HG03025 (cell line): ENCODE measurements at regions not wholly inside any gene's neighbourhood (a gene's known extent, or its start where the extent isn't known, plus 50 kb on each side); places are given as distances from the start of the nearest gene placed in this dataset.

Experiments used
- ATAC-seq: cut with Tn5 transposase; IDR thresholded peaks from one replicate; pipeline ENCODE4 v1.9.1; 2021; ENCODE audit warnings: mild to moderate bottlenecking, moderate library complexity; ENCODE audit not compliant: unreplicated experiment, low FRiP score

GRCh38 chr3:104735691-104736090 is 631.0 kb upstream of the ALCAM start:
- no peak for ATAC-seq

DNA sequence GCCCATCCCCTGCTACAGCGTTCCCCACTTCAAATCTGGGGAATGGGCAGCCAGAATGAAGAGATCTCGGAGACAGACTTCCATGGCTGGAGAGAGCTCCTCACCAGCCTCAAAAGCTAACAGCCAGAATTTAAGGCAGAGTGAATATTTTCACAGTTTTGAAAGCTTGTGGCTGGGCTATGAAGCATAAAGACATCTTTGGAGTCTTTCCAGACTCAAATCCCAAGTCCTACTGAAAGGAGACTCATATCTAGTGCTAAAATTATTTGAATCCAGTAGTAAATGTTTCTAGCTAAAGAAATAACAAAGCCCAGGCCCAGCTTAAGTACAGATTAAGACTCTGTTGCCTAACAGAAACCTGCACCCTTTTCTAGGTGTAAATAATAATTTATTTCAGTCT is 628.4 kb upstream of the ALCAM start:
- no peak for ATAC-seq

DNA sequence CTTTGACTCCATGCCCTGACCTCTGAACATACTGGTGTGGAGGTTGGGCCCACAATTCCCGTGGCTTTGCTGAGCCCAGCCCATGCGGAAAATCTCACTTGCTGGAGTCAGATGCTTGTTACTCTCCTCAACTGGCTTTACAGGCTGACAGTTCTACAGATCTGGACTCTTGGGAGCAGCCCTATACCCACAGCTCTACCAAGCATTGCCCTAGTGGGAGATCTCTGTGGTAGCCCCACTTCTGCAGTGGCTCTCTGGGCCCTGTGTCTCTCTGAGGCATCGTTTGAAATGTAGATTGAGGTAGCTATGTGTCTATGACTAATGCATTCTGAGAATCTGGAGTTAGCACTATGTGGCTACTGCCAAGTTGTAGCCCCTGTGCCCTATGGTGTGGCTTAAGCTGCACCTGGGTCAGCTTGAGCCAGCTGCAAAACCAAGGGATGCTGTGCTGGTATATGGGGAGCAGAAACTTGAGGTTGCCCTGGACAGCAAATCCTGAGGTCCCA is 625.8 kb upstream of the ALCAM start:
- no peak for ATAC-seq

DNA sequence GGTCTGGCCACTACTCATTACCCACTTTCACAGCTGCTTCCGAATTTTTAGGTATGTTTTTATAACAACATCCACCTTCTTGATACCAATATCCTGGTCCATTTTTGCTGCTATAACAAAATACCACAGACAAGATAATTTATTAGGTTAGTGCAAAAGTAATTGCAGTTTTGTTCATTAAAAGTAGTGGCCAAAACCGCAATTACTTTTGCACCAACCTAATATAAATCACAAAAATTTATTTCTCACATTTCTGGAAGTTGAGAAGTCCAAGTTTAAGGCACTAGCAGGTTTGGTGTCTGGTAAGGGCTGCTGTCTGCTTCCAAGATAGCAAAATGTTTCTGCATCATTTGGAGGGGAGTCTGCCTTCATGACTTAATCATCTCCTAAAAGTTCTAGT is 624.7 kb upstream of the ALCAM start:
- no peak for ATAC-seq

- no peak for ATAC-seq
Measured at GRCh38 chr3:104745313-104745712, 621.4 kb upstream of the ALCAM start.

- no peak for ATAC-seq
Measured at GRCh38 chr3:104746056-104746455, 620.7 kb upstream of the ALCAM start.

- no peak for ATAC-seq
Measured at GRCh38 chr3:104750581-104750980, 616.1 kb upstream of the ALCAM start.

DNA sequence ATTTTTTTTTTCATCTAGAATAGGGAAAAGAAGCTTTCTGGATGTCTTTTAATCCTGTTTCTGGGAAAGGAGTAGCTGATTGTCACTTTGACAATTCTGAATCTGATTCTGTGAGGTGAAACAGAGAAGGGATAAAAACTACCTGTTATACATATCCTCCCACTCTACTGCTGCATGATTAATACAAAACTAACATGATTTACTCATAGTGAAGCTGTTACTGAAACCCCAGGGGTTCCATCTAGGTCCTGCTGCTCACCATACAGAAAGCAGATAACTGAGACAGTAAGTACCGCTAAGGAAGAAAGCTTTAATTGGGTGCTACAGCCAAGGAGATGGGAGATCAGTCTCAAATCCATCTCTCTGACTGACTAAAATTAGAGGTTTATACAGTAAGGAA is 610.9 kb upstream of the ALCAM start:
- ATAC-seq: no peak

GRCh38 chr3:104763007-104763406 is 603.7 kb upstream of the ALCAM start:
- no peak for ATAC-seq

DNA sequence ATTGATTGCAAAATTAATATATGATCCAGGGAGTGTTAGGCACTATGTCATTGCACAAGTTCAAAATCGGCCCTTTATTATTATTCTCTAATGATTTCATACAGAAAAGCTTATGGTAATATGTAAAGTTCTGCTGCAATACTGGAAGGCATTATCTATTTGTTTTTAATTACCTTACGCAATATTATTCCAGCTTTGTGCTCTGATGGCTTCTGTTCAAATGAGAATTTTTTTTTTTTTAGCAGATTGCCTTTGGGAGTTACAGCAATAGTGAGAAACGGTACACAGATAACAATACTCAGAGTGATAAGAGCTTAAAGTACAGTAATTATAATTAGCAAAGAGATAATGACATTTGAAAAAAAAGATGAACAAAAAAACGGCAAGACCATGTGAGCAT is 602.2 kb upstream of the ALCAM start:
- ATAC-seq: no peak

DNA sequence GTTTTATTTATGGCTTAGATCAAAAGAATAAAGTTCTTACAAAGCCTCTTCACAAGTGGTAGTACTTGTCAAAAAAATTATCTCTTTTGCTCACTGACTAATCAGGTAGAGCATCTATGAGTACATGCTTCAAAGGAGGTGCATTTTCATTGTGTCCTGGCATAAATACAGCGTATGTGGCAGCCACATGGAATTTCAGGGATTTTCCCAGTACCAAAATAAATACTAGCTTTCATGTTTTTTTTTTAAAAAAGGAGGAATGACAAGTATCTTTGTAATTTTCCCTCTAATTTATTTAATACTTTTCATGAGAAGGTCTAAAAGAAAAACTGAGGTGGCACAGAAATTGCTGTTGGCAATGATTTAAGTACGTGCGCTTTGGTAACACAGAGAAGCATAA is 597.8 kb upstream of the ALCAM start:
- no peak for ATAC-seq

DNA sequence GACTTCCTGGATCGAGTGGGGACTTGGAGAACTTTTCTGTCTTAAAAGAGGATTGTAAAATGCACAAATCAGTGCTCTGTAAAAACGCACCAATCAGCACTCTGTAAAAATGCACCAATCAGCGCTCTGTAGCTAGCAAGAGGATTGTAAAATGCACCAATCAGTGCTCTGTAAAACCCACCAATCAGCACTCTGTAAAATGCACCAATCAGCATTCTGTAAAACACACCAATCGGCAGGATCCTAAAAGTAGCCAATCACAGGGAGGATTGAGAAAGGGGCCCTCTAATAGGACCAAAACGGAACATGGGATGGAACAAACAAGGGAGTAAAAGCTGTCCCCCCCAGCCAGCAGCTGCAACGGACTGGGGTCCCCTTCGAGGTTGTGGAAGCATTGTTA is 587.4 kb upstream of the ALCAM start:
- ATAC-seq: no peak

- ATAC-seq: no peak
Measured at GRCh38 chr3:104781112-104781511, 585.6 kb upstream of the ALCAM start.

DNA sequence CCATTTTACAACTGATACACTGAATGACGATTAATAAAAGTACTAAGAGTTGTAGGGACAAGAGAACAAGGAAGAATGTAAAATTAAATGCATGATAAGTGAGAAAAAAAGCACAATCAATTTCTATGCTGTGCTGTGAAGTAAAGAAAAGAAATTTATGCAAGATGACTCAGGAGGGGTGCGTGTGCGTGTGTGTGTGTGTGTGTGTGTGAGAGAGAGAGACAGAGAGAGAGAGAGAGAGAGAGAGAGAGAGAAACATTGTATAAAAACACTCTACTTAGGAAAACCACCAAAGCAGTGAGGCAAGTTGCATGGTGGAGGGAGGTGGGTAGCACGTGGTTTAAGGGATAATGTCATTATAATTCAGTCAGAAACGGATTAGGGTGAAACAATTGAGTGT is 580.8 kb upstream of the ALCAM start:
- ATAC-seq: no peak

DNA sequence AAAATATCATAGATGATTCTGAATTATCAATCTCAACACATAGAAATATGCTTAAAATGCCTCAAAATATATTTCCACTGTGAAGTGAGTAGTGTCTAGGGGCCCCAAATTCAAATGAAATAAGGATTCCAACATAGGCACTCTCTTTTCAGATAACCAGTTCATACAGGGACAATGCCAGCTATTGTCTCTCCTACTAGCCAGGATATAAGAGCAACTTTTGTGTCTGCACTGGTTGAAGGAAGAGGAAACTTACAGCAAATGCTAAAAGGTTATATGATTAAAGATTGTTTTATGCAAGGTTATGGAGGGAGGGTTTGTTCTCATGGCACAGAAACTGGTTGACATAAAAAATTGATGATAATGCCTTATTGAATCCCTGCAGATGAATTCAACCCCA is 579.4 kb upstream of the ALCAM start:
- no peak for ATAC-seq

- ATAC-seq: no peak
Measured at GRCh38 chr3:104788807-104789206, 577.9 kb upstream of the ALCAM start.

- ATAC-seq: no peak
Measured at GRCh38 chr3:104791331-104791730, 575.4 kb upstream of the ALCAM start.

DNA sequence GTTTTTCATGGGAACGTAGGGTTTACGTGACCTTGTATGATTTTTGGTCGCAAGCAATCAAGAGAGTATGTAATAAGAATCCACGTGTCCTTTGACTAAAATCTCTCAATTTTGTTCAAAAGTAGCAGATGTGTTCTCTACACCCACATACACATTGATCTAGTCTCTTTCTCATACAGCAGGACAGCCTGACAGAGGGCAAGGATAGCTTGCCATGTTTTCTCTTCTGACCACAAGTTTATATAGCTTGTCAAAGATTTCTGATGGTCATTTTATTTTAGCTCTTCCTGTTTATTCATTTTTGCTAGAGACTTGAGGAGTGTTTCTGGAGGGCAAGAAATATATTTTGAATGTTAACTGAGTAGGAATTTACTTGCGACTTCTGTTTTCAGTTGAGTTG is 570.2 kb upstream of the ALCAM start:
- no peak for ATAC-seq

DNA sequence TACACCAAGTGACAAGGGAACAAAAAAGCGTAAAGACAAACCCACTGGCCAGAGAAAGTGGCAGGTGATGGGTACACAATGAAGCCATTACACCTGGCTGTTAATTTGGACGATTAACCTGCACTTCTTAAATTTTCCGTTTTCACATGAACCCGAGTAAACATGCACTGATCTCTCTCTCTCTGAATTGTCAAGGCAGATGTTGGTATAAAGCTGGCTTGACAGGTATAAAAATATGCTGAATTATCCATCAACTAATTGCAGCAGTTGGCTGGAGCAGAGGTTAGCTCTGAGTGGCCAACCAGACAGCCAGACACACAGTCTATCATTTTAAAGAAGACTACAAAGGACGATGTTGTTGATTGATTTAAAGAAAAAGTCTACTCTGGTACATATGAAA is 561.7 kb upstream of the ALCAM start:
- no peak for ATAC-seq

DNA sequence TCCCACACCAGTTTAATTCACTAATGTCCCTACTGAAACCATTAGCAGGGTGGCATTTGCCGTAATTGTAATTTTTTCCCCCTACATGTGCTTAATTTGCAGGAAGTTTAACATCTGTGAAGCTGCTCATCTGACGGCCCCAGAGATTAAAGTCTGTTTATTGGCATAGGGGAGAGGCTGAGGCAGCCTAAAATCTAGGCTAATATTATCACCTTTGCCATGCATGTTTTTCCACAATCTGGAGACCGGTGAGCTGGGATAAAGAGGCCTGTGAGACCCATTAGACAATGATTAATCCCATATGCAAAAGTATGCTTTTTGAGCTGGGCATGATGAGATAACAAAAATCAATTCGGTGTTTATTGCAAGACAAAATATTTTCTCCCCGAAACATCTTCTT is 561.2 kb upstream of the ALCAM start:
- ATAC-seq: no peak

- no peak for ATAC-seq
Measured at GRCh38 chr3:104810896-104811295, 555.8 kb upstream of the ALCAM start.

DNA sequence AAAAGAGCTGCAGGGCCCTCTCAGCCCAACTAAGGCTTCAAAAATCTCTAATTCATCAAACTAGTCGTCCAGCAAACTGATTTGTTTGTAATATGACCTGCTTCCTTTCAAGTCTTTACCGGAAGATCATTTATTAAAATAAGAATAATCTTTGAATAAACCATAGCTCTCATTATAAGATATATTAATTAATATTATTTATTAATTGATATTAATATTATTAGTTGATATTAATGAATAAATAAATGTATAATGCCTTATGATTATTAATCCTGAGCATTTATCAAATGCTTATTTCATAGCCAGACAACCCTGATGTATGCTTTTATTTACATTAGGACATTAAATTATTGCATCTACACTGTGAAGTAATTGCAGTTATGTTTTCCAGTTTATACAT is 550.7 kb upstream of the ALCAM start:
- no peak for ATAC-seq

GRCh38 chr3:104816716-104817115 is 550.0 kb upstream of the ALCAM start:
- ATAC-seq: no peak
